HG02973 (cell line): ENCODE measurements at regions not wholly inside any gene's neighbourhood (a gene's known extent, or its start where the extent isn't known, plus 50 kb on each side); places are given as distances from the start of the nearest gene placed in this dataset.

Experiments used
- ATAC-seq: cut with Tn5 transposase; IDR thresholded peaks from one replicate; pipeline ENCODE4 v1.9.1; 2021; ENCODE audit warnings: moderate library complexity; ENCODE audit not compliant: unreplicated experiment

DNA sequence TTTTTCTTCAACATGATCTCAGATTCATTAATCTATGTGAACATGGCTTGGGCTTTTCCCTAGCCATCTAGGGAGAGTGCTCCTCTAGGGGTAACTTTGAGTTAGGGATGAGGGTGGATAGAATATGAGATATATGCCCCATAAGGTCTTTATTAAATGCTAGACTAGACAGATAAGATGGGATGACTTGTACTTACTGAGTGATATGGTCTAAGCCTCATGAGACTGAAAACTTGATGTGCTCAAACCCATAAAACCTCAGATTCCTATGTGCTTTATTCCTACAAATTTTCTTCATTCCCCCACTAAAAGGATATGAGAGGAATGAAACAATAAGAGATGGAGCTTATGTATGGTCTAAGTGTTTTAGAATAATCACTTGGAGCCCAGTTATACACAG, 386.6 kb downstream of the YTHDC2 start:
- no peak for ATAC-seq

DNA sequence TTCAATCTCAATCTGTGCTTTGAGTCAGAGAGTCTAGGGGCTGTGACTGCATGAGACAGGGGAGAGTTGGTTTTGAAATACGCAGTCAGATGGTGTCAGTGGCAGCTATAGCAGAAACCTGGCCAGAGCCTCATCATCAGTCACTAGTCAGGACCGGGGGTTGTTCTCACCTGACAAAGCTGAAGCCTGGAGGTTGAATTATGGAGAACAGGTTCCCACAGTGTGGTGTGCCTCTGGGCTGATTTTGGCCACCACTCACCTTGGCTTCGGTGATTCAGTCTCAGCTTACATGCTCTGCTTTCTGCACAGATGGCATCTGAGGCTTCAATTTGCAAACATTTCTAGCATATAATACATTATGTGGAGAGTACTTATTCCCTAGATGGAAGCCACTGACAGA, 387.3 kb downstream of the YTHDC2 start:
- ATAC-seq: no peak

DNA sequence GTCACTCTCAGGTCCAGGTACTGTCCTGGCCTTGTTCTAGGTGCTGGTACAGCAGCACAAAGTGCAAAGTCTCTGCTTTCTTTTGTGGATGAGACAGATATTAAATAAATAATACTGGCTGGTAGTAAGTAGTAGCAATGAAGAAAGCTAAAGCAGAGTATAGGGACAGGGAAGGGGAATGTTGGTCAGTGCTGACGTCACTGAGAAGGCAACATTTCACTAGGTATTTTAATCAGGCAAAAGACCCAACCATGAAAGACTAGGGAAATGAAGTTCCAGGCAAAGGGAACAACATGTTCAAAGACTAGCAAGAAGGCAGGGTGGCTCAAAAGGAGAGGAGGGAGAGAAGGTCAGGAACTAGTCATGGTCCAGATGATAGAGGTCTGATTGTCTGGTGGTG, 388.2 kb downstream of the YTHDC2 start:
- ATAC-seq: no peak

DNA sequence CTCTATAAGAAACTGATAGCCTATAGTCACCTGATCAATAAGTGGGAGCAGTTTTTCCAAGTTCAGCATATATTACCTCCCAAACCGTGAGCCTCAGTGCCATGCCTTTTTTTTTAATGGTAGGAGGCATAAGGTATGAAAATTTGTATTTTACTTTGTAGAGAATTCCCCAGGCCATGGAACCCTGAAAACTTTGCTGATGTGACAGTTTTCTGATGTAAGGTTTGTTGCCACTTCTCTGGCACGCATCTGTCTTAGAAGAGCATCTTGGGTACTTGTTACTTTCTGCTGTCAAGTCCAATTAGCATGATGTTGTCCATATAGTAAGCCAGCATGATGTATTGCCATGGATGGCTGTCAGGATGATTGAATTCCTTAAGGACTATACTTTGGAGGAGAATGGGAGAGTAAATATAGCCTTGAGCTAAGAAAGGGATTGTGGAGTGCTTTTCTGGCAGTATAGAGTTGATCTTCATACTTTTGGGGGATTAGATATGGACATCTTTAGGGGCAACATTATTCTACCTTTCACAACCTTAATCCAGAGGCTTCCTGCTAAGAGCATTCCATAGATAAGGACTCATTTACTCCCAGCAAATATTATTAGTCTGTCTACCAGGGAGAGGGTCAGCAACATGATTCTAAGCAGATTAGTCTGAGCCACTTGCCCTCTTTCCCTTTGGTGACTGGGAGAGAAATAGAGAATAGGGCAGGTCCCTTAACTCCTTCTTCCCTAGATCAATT, 389.6 kb downstream of the YTHDC2 start:
- no peak for ATAC-seq

DNA sequence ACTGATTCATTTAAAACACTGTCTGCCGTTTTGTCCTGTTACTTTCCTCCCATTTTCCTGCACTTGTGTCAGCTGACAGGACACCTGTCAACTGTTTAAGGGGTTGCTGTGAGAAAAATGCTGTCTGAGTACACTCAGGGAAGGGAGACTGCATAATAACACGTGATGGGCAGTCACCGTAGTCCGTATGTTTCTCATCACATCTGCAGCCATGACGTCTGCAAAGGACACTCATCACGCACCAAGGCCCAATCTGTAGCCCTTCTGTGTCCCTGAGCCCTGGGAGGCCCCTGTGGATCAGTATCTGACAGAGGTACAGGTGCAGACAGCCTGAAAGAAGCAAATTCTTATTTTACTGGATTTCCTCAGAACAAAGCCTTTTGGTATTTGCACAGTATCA, 396.3 kb downstream of the YTHDC2 start:
- ATAC-seq: no peak

DNA sequence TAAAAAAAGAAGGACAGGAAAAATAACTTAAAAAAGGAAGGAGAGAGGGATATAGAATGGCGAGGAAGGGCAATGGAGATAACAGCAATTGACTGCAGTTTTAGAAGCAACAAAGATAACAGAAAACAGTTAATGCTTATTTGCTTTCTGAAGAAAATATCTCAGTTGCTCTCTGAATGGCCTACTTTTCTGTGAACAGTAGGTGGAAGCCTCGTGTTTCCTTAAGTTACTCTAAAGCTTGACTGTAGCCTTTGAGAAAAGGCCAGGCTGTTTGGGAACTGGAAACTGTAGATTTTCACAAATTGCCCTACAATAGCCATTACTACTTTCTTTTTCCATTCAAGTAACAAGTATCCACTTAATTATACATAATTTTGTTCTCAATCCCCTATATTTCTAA, 404.5 kb downstream of the YTHDC2 start:
- no peak for ATAC-seq

DNA sequence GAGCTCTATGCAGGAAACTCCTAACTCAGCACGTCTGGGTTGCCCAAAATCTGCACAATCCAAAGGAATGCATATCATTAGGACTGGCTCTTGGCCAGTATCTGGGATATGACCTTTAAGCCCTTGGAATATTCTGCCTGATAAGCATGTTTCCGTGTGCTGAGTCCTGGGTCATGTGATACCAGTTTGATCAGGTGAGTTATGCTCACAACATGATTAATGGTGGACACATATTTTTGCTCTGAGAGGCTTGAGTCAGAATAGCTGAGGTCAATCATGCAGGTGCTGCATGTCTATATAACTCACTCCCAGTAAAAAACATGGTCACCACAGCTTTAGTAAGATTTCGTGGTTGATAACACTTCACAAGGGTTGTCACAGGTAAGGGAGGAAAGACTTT, 408.8 kb downstream of the YTHDC2 start:
- ATAC-seq: no peak

DNA sequence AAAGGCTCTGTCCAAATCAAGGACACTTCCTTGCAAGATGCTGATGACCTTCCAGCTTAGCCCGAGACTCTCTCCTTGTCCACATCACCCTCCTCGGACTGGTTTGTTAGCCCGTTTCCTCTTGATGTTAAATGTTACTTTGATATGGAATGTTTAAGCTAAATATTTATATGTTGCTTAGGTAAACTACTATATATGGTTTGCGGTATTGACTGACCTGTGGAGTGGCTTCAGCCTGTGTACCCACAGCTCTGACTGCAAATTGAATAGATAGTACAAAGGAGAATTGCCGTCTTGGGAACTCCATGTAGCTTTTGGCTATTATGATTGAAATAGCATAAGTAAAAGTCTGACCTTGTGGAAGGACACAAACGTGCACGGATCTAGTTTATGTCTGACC, 422.0 kb downstream of the YTHDC2 start:
- ATAC-seq: no peak

DNA sequence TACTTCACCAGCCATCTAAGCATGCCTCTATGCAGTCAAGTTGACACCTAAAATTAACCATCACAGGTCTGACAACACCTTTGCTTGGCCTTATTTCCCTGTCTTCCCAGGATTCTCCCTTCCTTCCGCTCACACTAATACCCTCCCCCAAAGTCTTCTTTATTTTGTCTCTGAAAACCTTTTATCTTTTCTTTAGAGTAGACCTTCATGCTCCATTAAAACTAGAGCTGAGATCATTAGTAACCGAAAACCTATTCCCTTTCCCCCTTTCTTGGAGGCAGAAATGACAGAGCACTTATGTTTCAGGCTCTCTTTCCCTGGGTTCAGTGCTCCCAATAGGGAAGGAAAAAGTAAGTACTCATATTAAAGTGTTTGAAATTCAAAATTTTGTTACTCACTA, 423.8 kb downstream of the YTHDC2 start:
- no peak for ATAC-seq

DNA sequence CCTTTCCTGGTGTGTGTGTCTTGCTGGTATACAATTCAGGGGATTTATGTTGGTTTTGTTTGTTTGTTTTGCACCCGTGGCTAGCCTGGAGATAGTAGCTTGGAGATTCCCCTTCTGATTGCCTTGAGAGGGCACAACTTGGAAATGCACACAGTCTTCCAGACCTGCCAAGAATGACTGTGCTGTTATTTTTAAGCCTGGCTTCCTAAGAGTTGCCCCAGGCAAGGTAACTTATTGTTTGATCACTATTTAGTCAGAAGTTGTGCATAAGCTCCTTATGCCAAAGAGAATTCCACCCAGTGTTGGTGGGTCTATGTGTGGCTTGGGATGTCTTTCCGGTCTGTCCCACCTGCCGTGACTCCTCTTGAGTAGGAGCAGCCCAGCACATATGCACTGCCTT, 421.9 kb upstream of the KCNN2 start:
- ATAC-seq: no peak

DNA sequence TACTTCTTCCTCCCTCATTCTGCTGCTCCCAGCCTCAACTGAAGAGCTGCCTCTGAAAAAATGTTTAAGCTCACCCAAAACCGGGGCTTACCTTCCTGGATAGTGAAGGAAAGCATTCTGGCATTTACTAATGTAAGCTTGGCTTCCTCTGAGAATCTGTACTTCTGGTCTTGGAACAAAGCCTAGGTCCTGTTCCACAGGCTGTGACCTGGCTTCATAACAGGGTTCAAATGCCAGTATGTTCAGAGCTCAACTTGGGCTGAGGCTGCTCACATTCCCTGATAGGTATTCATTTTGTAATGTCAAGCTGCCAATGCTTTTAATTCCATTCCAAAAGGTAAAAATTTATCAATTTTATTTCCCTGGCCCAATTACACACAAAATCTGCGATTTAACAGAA, 411.7 kb upstream of the KCNN2 start:
- no peak for ATAC-seq

DNA sequence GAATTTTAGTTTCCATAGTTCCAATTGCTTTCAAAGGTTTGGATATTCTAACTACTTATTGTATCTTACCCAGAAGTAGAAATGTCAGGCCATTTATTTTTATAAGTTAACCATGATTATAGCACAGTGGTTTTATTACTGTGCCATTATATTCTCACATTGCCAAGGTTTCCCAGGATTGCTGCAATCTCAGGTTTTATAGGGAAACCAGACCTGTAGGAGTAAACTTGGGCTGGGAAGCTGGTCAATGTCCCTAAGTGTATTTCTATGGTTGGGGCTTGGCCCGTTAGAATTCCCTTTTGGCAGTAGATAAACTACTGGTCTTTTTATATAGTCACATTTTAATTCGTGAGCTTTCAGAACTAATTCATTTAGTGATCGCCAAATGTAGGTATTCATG, 396.6 kb upstream of the KCNN2 start:
- ATAC-seq: no peak

DNA sequence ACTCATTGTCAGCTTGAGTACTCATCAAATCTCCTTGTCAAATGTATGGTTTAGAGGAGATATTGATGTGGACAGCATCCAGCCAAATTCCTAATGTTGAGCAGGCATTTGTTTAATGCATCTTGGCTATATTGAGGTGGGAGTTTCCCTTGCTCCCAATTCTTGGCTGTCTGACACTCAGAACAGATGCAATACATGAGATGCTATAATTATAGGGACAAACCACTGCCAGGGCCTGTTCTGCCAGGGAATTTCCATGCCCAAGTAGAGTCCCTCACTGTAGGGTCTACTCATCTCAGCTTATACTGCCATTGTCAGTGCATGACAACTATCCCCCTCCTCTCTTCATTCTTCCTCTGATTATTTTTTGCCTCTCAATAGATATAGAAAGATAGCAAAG, 392.0 kb upstream of the KCNN2 start:
- no peak for ATAC-seq

DNA sequence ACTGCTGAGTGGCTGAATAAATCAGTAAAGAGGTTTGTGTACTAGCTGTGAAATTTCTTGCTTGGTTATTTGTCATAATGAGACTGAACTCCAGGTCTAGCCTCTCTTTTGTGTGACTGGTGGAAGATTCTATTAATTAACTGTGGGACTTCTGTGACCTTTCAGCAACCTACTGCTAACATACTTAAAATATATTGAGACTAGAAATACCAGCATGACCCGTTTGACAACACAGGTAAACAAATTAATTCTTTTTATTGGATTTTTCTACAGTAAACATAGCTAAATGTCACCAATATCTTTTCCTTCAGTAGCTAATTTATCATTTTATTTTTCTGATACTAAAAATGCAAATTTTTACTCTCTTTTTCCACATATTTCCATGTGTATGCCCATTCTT, 390.4 kb upstream of the KCNN2 start:
- ATAC-seq: no peak

DNA sequence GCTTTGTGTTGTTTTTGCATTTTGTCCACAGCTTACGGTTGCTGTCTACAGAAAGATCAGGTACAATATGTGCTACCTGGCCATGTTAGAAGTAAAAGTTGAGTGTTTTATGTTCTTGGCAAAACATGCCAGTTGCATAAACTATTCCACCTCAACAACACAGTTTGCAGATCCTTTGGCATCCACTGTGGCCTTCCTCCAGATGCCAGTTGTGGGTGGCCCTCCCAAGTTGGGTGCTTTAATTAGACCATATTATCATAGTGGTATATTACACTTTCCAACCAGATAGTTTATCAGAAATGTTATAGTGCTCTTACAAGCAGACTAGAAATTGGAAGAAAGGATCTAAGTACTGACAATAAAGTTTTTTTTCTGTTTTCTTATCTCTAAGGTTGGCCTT, 386.9 kb upstream of the KCNN2 start:
- ATAC-seq: no peak

DNA sequence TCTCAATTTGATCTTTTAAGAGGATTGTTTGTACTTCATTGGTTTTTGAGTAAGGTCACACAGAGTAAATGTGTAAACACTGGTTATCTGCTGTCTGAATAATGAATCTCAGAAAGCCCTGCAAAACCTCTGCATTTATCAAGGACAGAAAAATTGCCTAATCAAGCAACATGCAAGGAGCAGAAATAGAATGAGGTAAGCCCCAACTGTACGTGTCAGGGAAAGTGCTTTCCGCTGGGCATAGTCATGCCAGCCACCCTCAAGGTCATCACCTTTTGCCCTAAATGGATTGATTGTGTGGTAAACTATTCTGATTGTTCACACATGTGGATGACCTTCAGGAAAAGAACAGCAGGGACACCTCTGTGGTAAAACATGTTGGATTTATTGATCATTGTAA, 376.9 kb upstream of the KCNN2 start:
- ATAC-seq: no peak

DNA sequence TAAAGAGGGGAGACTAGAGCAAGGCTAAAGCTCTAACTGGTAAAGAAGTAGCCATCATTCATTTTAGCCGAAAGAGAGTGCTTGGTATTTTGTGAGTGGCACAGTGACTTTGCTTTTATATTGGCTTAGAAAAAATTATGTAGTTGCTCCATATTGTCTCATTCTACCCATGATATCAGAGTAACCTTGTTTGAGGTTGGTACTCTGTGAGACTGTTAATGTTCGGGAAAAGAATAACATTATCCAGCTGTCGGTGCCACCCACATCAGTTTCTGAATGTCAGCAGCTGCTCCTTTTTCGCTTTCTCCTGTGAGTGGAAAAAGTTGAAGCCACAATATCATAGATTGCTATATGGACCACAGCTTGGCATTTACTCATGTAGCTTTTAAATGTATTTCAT, 376.4 kb upstream of the KCNN2 start:
- no peak for ATAC-seq

DNA sequence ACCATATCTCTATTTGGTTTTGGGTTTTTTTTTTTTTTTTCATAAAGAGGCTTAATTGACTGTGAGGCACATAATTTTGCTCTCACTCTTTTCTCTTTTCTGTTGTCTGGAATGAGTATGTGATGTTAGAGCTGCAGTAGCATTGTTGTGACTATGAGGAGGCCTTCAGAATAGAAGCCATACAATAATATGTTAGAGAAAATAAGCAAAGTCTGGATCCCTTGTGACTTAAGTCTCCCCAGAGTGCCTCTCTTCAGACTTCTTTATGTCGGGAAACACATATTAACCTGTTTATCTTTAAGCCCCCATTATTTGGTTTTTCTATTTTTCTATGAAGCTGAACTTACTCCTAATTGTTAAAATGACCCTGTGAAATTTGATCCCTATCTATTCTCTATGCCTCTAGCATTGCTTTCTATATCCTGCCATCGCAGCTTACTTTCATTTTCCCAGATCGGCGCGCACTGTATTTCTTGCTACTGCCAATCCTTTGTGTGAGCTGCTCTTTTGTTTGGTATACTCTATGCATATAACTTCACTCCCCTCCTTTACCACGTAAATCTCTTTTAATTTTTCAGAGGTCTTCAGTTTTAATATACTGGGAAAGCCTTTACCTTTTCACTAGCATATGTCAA, 372.5 kb upstream of the KCNN2 start:
- no peak for ATAC-seq

DNA sequence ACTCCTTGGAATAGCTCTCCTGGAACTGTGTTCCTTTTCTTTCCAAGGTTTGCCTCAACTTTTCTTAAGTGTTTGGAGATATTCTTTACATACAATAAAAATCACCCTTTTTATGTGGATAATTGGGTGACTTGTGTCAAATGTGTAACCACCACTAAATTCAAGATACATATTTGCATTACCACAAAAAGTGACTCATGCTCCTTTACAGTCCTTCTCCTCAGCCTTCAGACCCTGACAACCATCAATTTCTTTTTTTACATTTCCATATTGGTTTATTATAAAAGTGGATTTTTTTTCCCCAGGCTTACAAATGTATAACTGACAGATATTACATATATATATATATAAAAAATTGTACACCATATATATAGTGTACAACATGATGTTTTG, 372.0 kb upstream of the KCNN2 start:
- no peak for ATAC-seq

DNA sequence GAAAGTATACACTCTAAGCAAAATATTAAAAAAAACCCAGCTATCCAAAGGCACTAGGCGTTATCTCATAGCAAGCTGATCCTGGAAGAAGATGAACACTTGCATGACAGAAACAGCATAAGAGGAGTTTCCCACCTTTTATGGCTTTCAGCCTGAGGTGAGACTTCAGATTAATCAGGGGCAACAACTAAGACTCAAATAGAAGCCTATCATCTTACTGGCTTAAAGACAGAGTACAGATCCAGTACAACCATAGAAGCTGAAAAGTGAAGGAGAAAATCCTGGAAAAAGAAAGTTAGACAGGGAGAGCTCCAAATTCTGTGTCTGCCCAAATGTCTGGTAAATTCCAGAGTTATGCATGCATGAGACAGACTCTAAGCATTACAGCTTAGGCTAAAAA, 360.8 kb upstream of the KCNN2 start:
- no peak for ATAC-seq

DNA sequence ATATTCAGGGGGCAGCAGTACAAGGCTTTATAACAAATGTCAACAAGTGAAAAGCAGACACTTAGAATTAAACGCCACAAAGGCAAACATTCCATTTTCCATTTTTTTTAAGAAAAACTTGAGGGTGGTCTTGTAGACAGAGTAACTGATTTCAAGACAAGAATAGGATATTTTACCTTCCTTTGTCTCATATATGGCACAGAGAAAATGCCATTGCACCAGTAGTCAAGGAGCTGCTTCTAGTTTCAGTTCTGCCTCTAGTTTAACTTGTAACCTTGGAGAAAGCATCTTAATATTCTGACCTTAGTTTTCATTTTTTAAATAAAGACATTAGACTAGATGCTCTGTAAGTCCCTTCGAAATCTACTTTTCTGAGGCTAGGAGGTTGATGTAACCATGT, 355.3 kb upstream of the KCNN2 start:
- no peak for ATAC-seq

DNA sequence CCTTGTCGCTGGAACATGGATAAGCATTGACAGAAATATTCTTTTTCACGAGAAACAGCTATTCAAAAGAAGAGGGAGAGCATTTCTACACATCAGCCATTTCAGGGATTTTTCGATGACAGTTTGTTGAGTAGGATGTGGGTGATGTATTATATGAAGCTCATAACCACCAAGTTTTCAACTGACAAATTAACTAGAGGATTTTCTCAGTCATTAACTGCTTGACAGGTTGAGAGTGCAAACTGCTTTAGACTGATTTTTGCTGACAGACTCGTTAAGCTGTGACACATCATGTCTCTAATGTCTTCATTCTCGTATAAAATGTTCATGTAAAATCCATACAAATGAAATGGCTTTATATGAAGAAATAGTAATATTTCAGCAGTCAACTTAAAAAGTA, 354.2 kb upstream of the KCNN2 start:
- no peak for ATAC-seq

DNA sequence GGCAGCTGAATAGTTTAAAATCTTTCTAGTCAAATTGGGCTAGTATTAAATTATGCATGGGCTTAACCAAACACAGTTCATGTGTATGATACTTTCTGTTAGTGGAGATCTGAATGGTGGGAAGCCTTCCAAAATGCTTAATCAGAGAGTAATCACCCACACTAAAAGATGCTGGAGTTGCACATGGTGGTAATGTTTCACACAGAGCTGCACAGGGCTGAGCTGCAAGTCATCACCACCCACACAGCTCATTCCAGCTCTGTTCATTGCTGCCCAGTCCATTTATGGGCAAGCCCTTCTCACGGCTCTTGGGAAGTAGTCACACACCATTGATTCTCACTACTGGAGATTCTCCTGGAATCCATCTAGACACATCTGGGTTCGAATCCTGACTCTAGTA, 351.5 kb upstream of the KCNN2 start:
- no peak for ATAC-seq
